ENCODE measurements at regions not wholly inside any gene's neighbourhood (a gene's known extent, or its start where the extent isn't known, plus 50 kb on each side); places are given as distances from the start of the nearest gene placed in this dataset.

- no peak overlapping the region for H3K27ac ChIP-seq
- TF ChIP-seq CTCF (IDR thresholded peaks at IDR 0.05; ENCODE audit: low read depth, low read length, missing control alignments) = no peak
- in situ Hi-C loops (cut with HindIII; ENCODE audit: low pct_ligation_motif_present, low sequenced_read_pairs) = no loop called here
- no peaks in the 10 kb centered on the region for H3K36me3 ChIP-seq (replicated peaks)
- no peak for DNase-seq
- H3K27me3 ChIP-seq (replicated peaks) = peaks cover 3% of the 10 kb centered on the region
- no peak overlapping the region for H3K4me3 ChIP-seq (ENCODE audit: low read depth, low read length)
Measured at GRCh38 chr11:76728778-76729177, 54.4 kb upstream of the TSKU start.

DNA sequence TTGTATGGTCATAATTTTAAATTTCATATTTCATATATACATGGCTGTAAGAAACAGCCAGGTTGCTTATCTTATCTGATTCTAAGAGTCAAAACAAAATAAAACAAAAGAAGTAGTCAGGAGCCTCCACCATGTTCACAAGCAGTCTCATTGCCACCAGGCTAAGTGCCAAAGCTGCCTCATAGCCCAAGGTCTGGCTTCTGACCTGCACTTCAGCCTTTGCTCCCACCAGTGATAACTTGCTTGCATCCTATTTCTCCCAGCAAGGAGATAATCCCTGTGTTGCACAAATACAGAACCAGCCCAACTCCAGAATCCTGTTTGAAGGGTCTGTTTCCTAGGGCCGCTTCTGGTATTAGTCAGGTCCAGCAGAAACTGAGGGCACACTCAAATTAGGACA lies 53.9 kb upstream of the TSKU start:
- TF ChIP-seq CTCF (IDR thresholded peaks at IDR 0.05; ENCODE audit: low read depth, low read length, missing control alignments) = no peak

GRCh38 chr11:76730887-76731565 lies 52.1 kb upstream of the TSKU start:
- Histone ChIP-seq H3K27me3 (replicated peaks) (peaks cover 3% of the 10 kb centered on the region), H3K36me3 (replicated peaks) (no peaks in the 10 kb centered on the region), H3K4me3 (ENCODE audit: low read depth, low read length) (no peak overlapping the region), H3K27ac (no peak overlapping the region)
- no peak for TF ChIP-seq CTCF (IDR thresholded peaks at IDR 0.05; ENCODE audit: low read depth, low read length, missing control alignments)
- DNase-seq = no peak
- in situ Hi-C loops (cut with HindIII; ENCODE audit: low pct_ligation_motif_present, low sequenced_read_pairs) = no loop called here

More for the DNA sequence above, 53.9 kb upstream of the TSKU start:
- H3K27me3 ChIP-seq (replicated peaks) = peaks cover 3% of the 10 kb centered on the region
- no peak for DNase-seq
- in situ Hi-C loops (cut with HindIII; ENCODE audit: low pct_ligation_motif_present, low sequenced_read_pairs) = no loop called here
- no peaks in the 10 kb centered on the region for H3K36me3 ChIP-seq (replicated peaks)
- H3K27ac ChIP-seq = no peak overlapping the region
- H3K4me3 ChIP-seq (ENCODE audit: low read depth, low read length) = no peak overlapping the region

GRCh38 chr11:76732643-76733042 lies 50.5 kb upstream of the TSKU start:
- in situ Hi-C loops (cut with HindIII; ENCODE audit: low pct_ligation_motif_present, low sequenced_read_pairs) = no loop called here

More at GRCh38 chr11:76732643-76733042, 50.5 kb upstream of the TSKU start:
- H3K4me3 ChIP-seq (ENCODE audit: low read depth, low read length) = no peak overlapping the region
- no peaks in the 10 kb centered on the region for H3K36me3 ChIP-seq (replicated peaks)
- peaks cover 3% of the 10 kb centered on the region for H3K27me3 ChIP-seq (replicated peaks)
- DNase-seq = no peak
- H3K27ac ChIP-seq = no peak overlapping the region
- TF ChIP-seq CTCF (IDR thresholded peaks at IDR 0.05; ENCODE audit: low read depth, low read length, missing control alignments) = no peak
